ENCODE measurements at regions not wholly inside any gene's neighbourhood (a gene's known extent, or its start where the extent isn't known, plus 50 kb on each side); places are given as distances from the start of the nearest gene placed in this dataset.

- TF ChIP-seq YY1 (IDR thresholded peaks at IDR 0.05; ENCODE audit: insufficient read depth, insufficient read length) (no peak), SUZ12 (IDR thresholded peaks at IDR 0.05; ENCODE audit: extremely low read depth, insufficient read depth, insufficient read length) (no peak), ZNF274 (IDR thresholded peaks at IDR 0.05; ENCODE audit: low read depth, low read length) (no peak)
These were observed 315.5 kb downstream of the PLPP3 start for GRCh38 chr1:56263908-56264307.

Measured in NT2/D1 (cell line).